ENCODE measurements at regions not wholly inside any gene's neighbourhood (a gene's known extent, or its start where the extent isn't known, plus 50 kb on each side); places are given as distances from the start of the nearest gene placed in this dataset.
"Not testable (repeated sequence)": the region's sequence is repeated elsewhere in the genome, so short reads cannot be mapped to it uniquely, and the experiment has no call there.

GRCh38 chr13:89402211-89402610, 1731.0 kb downstream of the SLITRK5 start:
- no peak for DNase-seq

GRCh38 chr13:89406096-89406495, 1734.9 kb downstream of the SLITRK5 start:
- DNase-seq: not testable (repeated sequence)

GRCh38 chr13:89407357-89407756, 1736.2 kb downstream of the SLITRK5 start:
- DNase-seq: no peak

- DNase-seq: no peak
Observed at GRCh38 chr13:89432997-89433396, 1761.8 kb downstream of the SLITRK5 start.

- DNase-seq: not testable (repeated sequence)
Observed at GRCh38 chr13:89434624-89435023, 1763.5 kb downstream of the SLITRK5 start.

GRCh38 chr13:89454681-89455080, 1783.5 kb downstream of the SLITRK5 start:
- DNase-seq: no peak

- no peak for DNase-seq
Observed at GRCh38 chr13:89455225-89455624, 1784.1 kb downstream of the SLITRK5 start.

GRCh38 chr13:89455741-89456140, 1784.6 kb downstream of the SLITRK5 start:
- DNase-seq: no peak

GRCh38 chr13:89457977-89458376, 1786.8 kb downstream of the SLITRK5 start:
- DNase-seq: no peak

GRCh38 chr13:89458456-89458855, 1787.3 kb downstream of the SLITRK5 start:
- DNase-seq: no peak

GRCh38 chr13:89460895-89461294, 1789.7 kb downstream of the SLITRK5 start:
- DNase-seq: not testable (repeated sequence)

- DNase-seq: no peak
Observed at GRCh38 chr13:89465366-89465765, 1794.2 kb downstream of the SLITRK5 start.

- no peak for DNase-seq
Observed at GRCh38 chr13:89468081-89468480, 1796.9 kb downstream of the SLITRK5 start.

GRCh38 chr13:89470901-89471300, 1799.7 kb downstream of the SLITRK5 start:
- DNase-seq: no peak

- DNase-seq: no peak
Observed at GRCh38 chr13:89474432-89474831, 1803.3 kb downstream of the SLITRK5 start.

GRCh38 chr13:89486065-89486464, 1814.9 kb downstream of the SLITRK5 start:
- DNase-seq: no peak

- DNase-seq: no peak
Observed at GRCh38 chr13:89486709-89487108, 1815.5 kb downstream of the SLITRK5 start.

- DNase-seq: no peak
Observed at GRCh38 chr13:89490661-89491060, 1819.5 kb downstream of the SLITRK5 start.

GRCh38 chr13:89496478-89496877, 1825.3 kb downstream of the SLITRK5 start:
- DNase-seq: no peak

- DNase-seq: no peak
Observed at GRCh38 chr13:89497658-89498057, 1826.5 kb downstream of the SLITRK5 start.

- no peak for DNase-seq
Observed at GRCh38 chr13:89502286-89502685, 1831.1 kb downstream of the SLITRK5 start.

GRCh38 chr13:89514534-89515312, 1832.8 kb upstream of the MIR17HG start:
- DNase-seq: peak; percentile 45

GRCh38 chr13:89515948-89516347, 1831.5 kb upstream of the MIR17HG start:
- DNase-seq: no peak

- DNase-seq: no peak
Observed at GRCh38 chr13:89518289-89519077, 1829.0 kb upstream of the MIR17HG start.

Data from right forelimb (tissue), 1 donor.